Posterior vena cava (tissue), 2 donors: ENCODE measurements at regions not wholly inside any gene's neighbourhood (a gene's known extent, or its start where the extent isn't known, plus 50 kb on each side); places are given as distances from the start of the nearest gene placed in this dataset.
"Not testable (repeated sequence)": the region's sequence is repeated elsewhere in the genome, so short reads cannot be mapped to it uniquely, and the experiment has no call there.

Experiments used
- DNase-seq: peaks from one replicate; pipeline ENCODE4 v3.0.0-alpha.2; 2020; ENCODE audit warnings: low spot score
- intact Hi-C, 2 donors: fragments of 100-400 bp; cut with DNase I; formaldehyde crosslinking; loops; one replicate each; pipeline versions ENCODE4 v1.14.1 to v1.14.2; 2022 to 2023
- donor health status: DM: yes; HTN: yes; CAD: no.
- donor health status: DM: yes; HTN: yes; CAD: no.

DNA sequence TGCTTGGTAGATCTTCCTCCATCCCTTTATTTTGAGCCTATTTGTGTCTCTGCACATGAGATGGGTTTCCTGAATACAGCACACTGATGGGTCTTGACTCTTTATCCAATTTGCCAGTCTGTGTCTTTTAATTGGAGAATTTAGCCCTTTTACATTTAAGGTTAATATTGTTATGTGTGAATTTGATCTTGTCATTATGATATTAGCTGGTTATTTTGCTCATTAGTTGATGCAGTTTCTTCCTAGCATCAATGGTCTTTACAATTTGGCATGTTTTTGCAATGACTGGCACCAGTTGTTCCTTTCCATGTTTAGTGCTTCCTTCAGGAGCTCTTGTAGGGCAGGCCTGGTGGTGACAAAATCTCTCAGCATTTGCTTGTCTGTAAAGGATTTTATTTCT, 72.4 kb downstream of the HNRNPD start:
- DNase-seq, intact Hi-C loops: not testable (repeated sequence)

GRCh38 chr4:82293304-82293703, 80.5 kb downstream of the HNRNPD start:
- DNase-seq: no peak
- intact Hi-C loops: no loop called here

DNA sequence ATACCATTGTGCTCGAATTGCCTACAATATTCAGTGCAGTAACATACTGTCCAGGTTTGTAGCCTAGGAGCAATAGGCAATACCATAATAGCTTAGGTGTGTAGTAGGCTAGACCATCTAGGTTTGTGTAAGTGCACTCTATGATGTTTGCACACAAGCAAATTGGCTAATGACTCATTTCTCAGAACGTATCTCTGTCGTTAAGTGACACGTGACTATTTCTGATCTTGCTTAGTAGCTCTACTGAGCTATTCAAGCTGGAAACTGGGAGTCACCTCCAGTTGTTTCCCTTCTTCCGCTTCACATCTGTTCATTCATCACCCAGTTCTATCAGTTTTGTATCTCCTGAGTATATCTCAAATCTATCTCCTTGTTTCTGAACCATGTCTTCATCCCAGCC, 86.1 kb downstream of the HNRNPD start:
- intact Hi-C loops: no loop called here

DNA sequence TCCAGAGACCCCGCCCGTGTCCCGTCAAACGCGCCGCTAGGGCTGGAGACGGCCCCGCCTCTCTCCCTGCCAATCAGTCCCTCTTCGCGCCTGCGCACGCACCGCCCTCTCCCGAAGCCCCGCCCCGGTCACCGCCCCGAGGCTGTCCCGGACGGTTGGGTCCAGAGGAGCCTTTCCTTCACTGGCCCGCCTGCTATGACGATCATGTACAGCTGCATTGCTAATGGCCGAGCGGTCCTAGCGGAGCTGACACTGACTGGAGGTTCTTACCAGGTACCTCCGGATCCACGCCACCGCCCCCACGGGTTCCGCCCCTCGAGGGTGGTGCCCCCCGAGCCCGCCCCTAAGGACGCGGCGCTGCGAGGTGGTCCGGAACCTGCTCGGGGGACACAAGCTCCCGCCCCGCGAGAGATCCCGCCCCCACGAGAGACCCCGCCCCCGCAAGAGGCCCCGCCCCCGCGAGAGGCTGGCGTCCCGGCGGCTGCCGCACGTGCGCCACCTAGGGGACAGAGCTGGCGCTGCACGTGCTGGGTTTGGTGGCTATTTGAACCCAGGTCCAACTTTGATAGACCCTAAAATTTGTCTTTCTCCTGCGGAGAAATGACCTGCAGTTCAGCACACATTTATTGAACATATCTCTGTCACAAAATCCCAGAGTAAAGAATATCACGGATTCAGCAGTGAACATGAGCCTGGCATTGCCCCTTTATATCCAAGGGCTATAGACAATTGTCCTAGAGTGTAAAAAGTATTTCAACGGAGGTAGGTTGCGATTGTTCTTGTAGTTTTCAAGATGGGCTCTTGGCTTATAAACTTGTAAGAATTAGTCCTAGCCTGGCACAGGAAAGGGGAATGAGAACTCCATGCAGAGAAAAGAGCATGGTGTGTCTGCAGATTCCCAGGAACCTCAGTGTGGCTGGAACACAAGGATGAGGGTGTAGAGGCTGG, 88.7 kb downstream of the HNRNPD start:
- intact Hi-C loops: no loop called here
- peak; percentile 100 for DNase-seq

More for the DNA sequence above, 86.1 kb downstream of the HNRNPD start:
- no peak for DNase-seq

DNA sequence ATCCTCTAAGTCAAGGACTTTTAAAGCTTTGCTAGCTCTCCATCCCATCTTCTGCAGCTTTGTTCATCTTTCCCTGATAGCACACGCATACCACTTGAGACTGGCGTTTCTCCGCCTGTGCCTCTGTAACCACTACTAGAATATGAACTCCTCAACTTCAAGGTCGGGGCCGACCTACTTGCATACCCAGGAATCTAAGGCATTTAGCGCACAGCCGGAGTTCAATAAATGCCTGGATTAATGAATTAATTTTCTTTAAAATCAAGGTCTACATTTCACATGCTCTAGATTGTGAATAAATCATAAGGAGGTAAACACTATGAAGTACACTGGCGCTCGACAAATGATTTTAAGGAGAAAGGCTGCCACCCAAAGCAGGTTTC, 89.3 kb downstream of the HNRNPD start:
- intact Hi-C loops: no loop called here
- DNase-seq: no peak

DNA sequence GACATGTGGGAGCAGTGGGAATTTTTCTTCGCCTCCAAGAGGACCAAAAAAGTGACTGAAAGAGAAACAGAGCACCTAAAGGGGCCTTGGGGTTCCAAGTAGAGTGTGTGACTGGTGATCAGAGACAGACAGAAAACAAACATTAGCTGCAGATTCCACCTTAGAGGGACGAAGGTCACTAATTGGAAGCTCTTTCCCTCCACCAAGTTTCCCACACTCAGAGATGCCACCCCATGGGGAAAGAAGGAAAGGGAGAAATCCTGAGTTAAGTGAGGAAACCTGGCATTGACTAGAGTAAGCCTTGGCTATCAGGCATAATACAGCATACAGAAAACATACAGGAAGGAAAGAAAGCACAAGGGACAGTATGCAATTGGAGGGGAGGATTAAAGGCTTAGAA, 90.9 kb downstream of the HNRNPD start:
- intact Hi-C loops: no loop called here
- no peak for DNase-seq

DNA sequence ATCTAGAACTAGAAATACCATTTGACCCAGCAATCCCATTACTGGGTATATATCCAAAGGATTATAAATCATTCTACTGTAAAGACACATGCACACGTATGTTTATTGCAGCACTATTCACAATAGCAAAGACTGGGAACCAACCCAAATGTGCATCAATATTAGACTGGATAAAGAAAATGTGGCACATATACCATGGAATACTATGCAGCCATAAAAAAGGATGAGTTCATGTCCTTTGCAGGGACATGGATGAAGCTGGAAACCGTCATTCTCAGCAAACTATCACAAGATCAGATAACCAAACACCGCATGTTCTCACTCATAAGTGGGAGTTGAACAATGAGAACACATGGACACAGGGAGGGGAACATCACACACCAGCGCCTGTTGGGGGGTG, 94.2 kb downstream of the HNRNPD start:
- DNase-seq, intact Hi-C loops: not testable (repeated sequence)

- intact Hi-C loops: no loop called here
- no peak for DNase-seq
Observed at GRCh38 chr4:82276332-82276640, 97.5 kb downstream of the HNRNPD start.

DNA sequence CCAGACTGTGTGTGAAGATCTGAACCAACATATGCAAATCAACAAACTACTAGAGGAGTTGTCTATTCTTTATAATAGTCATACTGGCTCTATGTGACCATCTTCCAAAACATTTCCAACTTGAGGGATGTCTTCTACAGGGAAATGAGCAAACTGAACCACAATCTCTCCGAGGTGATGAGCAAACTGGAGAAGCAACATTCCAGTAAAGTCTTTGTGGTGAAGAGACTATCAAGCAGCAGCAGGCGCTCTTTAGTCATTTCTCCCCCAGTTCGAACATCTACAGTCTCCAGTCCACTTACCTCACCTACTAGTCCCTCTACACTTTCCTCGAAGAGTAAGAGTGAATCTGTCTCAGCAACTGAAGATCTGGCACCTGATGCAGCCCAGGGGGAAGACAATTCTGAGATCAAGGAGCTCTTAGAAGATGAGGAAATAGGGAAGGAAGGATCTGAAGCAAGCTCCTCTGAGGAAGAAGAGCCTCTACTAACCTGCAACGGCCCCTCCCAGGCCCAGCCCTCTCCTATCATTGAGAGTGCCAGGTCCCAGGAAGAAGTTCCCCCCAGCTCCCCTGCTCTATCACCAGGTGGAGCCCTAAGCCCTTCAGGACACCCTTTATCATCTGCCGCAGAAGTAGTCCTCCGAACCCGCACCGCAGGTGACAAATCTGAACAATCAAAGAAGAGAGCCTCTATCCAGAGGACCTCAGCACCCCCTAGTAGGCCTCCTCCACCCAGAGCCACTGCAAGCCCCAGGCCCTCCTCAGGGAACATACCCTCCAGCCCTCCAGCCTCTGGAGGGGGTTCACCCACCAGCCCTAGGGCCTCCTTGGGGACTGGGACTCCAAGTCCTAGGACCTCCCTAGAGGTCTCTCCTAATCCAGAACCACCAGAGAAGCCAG, 98.1 kb downstream of the HNRNPD start:
- DNase-seq: no peak

GRCh38 chr4:82274700-82275099, 99.1 kb downstream of the HNRNPD start:
- DNase-seq, intact Hi-C loops: not testable (repeated sequence)

More for the DNA sequence above, 98.1 kb downstream of the HNRNPD start:
- intact Hi-C loops: no loop called here

- DNase-seq, intact Hi-C loops: not testable (repeated sequence)
Observed at GRCh38 chr4:82272523-82272922, 101.3 kb downstream of the HNRNPD start.

- intact Hi-C loops, DNase-seq: not testable (repeated sequence)
Observed at GRCh38 chr4:82271915-82272480, 101.8 kb downstream of the HNRNPD start.

GRCh38 chr4:82268826-82269193, 105.0 kb downstream of the HNRNPD start:
- DNase-seq: no peak
- intact Hi-C loops: loop anchor here (5.0 to 10.0 kb wide), 2 partner anchors 807 to 864 kb away; no protein-coding TSS in a partner anchor

DNA sequence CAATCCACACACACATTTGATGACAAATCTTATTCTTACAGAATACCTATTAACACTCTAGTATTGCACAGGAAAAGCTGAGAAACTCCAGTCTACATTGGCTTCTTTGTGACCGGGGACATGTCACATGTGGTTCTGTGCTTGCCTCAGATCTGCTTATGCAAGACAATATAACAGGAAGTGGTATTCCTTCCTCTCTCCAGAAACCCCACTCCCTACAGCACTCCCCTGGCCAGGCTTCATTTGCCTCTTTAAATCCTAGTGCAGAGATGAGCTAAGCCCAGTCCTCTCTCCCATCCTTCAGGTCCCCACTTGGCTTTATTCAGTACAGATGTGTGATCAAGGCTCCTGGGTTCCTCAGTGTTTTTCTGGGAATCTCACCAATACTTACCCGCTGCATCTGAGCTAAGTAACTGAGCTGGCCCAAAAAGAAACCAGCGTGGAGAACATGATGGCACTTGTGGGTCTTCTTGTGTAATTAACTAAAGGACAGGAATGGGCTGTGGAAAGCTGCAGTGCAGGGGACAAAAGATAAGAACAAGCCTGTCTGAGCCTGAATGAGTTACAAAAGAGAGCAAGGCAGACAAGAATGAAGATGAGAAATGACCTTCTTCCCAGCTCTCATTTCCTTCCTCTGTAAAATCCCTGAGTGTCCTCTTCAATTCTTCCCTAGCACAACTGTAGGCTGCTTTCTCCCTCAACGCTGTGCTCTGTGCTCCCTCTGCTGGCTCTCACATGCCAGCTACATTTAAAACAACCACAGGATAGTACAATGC, 105.6 kb downstream of the HNRNPD start:
- no peak for DNase-seq
- intact Hi-C loops: loop anchor here (5.0 to 10.0 kb wide), 2 partner anchors 806 to 863 kb away; no protein-coding TSS in a partner anchor

GRCh38 chr4:82267506-82267905, 106.3 kb downstream of the HNRNPD start:
- no peak for DNase-seq
- intact Hi-C loops: loop anchor here (5.0 to 10.0 kb wide), 2 partner anchors 805 to 863 kb away; no protein-coding TSS in a partner anchor

- intact Hi-C loops: loop anchor here (5.0 to 10.0 kb wide), 2 partner anchors 804 to 862 kb away; no protein-coding TSS in a partner anchor
- DNase-seq: no peak
Observed at GRCh38 chr4:82266345-82266744, 107.4 kb downstream of the HNRNPD start.

DNA sequence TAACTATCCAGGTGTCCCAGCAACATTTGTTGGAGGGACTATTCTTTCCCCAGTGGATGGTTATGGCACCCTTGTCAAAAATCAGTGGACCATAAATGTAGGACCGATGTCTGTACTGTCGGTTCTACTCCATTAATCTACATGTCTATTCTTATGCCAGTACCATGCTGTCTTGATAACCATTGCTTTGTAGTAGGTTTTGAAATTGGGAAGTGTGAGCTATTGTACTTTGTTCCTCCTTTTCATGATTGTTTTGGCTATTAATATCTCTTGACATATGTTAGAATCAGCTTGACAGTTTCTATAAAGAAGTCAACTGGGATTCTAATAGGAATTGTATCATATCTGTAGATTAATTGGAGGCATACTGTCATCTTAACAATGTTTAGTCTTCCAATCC, 112.7 kb downstream of the HNRNPD start:
- intact Hi-C loops: loop anchor here in 1 of 2 donors (10.0 kb wide), 1 partner anchor 856 kb away; no protein-coding TSS in a partner anchor
- no peak for DNase-seq

- intact Hi-C loops: loop anchor here in 1 of 2 donors (10.0 kb wide), 1 partner anchor 856 kb away; no protein-coding TSS in a partner anchor
- DNase-seq: no peak
Observed at GRCh38 chr4:82260632-82261031, 113.2 kb downstream of the HNRNPD start.

- DNase-seq: no peak
- intact Hi-C loops: no loop called here
Observed at GRCh38 chr4:82256718-82257117, 117.1 kb downstream of the HNRNPD start.
